ENCODE measurements at regions not wholly inside any gene's neighbourhood (a gene's known extent, or its start where the extent isn't known, plus 50 kb on each side); places are given as distances from the start of the nearest gene placed in this dataset.
"Not testable (repeated sequence)": the region's sequence is repeated elsewhere in the genome, so short reads cannot be mapped to it uniquely, and the experiment has no call there.

DNA sequence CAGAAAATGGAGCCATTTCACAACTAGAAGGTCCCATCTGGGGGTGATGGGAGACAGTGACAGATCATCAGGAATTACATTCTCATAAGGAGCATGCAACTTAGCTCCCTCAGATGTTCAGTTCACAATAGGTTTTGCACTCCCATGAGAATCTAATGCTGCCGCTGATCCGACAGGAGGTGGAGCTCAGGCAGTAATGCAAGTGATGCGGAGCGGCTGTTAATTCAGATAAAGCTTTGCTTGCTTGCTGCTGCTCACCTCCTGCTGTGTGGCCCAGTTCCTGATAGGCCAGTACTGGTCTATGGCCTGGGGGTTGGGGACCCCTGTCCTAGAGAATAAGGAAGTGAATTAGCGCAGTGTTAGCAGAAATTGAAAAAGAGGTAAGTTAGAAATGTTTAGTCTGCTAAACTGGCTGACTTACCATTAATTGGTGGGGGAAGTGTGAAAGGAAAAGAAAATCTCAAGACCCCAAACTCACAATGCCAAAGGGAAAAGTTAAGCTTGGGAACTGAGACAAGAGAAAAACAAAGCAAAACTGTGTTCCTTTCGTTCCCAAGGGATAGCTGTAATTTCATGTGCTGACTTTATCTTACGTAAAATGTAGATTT is 76.4 kb downstream of the LYZL2 start:
- H3K79me2 ChIP-seq (ENCODE audit: insufficient read depth, low read length), result no peaks in the 10 kb centered on the region
- peaks cover 0 to 2% (median 0%) of the 10 kb centered on the region in 7 donors for H3K9me3 Mint-ChIP-seq
- WGBS (ENCODE audit: insufficient coverage), result 35% methylated on average over 4 of the region's 7 CpGs
- H3K4me1 ChIP-seq (ENCODE audit: control insufficient read depth in 1 of 2, insufficient read depth in 2 of 2, low read length in 2 of 2), result peaks cover 74 to 90% of the 10 kb centered on the region in 2 donors
- H3K36me3 Mint-ChIP-seq, result no peaks in the 10 kb centered on the region
- H3K4me3 ChIP-seq (replicated peaks in 1 of 3; ENCODE audit: low read depth in 2 of 3, low read length in 3 of 3), result no peak overlapping the region
- H3K9ac ChIP-seq (ENCODE audit: insufficient read depth, low read length, poor library complexity, severe bottlenecking), result no peak overlapping the region
- no peak overlapping the region for H3K4me2 ChIP-seq (replicated peaks; ENCODE audit: extremely low read depth, low read length, poor library complexity, severe bottlenecking)
- DNase-seq, result peak in 1 of 3 donors; percentile 26
- H4K20me1 ChIP-seq (ENCODE audit: insufficient read depth, low read length), result no peaks in the 10 kb centered on the region
- no peak overlapping the region for H2AFZ ChIP-seq (ENCODE audit: insufficient read depth, low read depth, low read length, poor library complexity, severe bottlenecking)
- no peak overlapping the region for H3K4me3 Mint-ChIP-seq
- peak overlapping the region; percentile 11 to 93 (median 77) for H3K27ac Mint-ChIP-seq
- peaks cover 0 to 7% (median 1%) of the 10 kb centered on the region in 3 donors for H3K27me3 Mint-ChIP-seq (ENCODE audit: low read depth in 3 of 3)
- intact Hi-C loops (cut with micrococcal nuclease), result no loop called here
- H3K4me1 Mint-ChIP-seq, result peaks cover 77% of the 10 kb centered on the region
- H3K36me3 ChIP-seq (replicated peaks in 1 of 2; ENCODE audit: control insufficient read depth in 1 of 2, insufficient read depth in 2 of 2, low read length in 2 of 2), result no peaks in the 10 kb centered on the region
- H3K9me3 ChIP-seq (replicated peaks in 1 of 2; ENCODE audit: control insufficient read depth in 1 of 2, insufficient read depth in 1 of 2, low read length in 2 of 2), result no peaks in the 10 kb centered on the region
- TF ChIP-seq, protein P1, sequence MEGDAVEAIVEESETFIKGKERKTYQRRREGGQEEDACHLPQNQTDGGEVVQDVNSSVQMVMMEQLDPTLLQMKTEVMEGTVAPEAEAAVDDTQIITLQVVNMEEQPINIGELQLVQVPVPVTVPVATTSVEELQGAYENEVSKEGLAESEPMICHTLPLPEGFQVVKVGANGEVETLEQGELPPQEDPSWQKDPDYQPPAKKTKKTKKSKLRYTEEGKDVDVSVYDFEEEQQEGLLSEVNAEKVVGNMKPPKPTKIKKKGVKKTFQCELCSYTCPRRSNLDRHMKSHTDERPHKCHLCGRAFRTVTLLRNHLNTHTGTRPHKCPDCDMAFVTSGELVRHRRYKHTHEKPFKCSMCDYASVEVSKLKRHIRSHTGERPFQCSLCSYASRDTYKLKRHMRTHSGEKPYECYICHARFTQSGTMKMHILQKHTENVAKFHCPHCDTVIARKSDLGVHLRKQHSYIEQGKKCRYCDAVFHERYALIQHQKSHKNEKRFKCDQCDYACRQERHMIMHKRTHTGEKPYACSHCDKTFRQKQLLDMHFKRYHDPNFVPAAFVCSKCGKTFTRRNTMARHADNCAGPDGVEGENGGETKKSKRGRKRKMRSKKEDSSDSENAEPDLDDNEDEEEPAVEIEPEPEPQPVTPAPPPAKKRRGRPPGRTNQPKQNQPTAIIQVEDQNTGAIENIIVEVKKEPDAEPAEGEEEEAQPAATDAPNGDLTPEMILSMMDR (IDR thresholded peaks at IDR 0.05), result no peak
- no peaks in the 10 kb centered on the region for H3K27me3 ChIP-seq (ENCODE audit: control insufficient read depth in 2 of 2, insufficient read depth in 2 of 2, low read length in 2 of 2)
- H3K27ac ChIP-seq (ENCODE audit: low read depth in 1 of 2, low read length in 2 of 2), result peak overlapping the region; percentile 34 to 75

DNA sequence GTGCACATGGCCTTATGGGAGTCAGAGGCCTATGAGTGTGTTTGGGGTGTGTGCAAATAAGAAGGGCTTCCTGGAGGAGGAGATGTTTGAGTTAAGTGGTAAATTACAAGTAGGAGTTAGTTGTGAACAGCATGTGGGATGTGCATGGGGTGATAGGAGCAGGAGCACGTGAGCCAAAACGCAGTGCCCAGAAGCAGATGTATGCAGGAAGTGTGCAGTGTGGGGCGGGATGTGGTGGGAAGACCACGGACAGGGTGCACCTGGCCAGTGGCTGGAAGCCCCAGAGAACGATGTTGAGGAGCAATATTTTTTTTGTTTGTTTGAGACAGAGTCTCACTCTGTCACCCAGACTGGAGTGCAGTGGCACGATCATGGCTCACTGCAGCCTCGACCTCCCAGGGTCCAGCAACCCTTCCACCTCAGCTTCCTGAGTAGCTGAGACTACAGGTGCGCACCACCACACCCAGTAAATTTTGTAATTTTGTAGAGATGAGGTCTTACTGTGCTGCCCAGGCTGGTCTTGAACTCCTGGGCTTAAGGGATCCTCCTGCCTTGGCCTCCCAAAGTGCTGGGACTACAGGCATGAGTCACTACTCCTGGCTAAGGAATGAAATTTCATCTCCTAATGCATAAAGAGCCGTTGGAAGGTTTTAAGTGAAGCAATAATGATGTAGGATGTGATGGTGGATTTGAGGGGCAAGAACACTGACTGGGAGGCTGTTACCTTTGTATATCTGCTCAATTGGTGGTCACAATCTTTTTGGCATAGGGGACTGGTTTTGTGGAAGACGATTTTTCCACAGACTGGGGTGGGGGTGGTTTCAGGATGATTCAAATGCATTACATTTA is 78.4 kb downstream of the LYZL2 start:
- H2AFZ ChIP-seq (ENCODE audit: insufficient read depth, low read depth, low read length, poor library complexity, severe bottlenecking), result peak overlapping the region; percentile 21
- H3K79me2 ChIP-seq (ENCODE audit: insufficient read depth, low read length), result no peaks in the 10 kb centered on the region
- H3K4me3 Mint-ChIP-seq, result peak overlapping the region in 1 of 2 donors; percentile 11
- peaks cover 73% of the 10 kb centered on the region for H3K4me1 Mint-ChIP-seq
- DNase-seq, result no peak
- H4K20me1 ChIP-seq (ENCODE audit: insufficient read depth, low read length), result no peaks in the 10 kb centered on the region
- no peaks in the 10 kb centered on the region for H3K36me3 ChIP-seq (replicated peaks in 1 of 2; ENCODE audit: control insufficient read depth in 1 of 2, insufficient read depth in 2 of 2, low read length in 2 of 2)
- peak overlapping the region in 2 of 7 donors; percentile 59 to 89 for H3K27ac Mint-ChIP-seq
- 0% methylated on average over 5 of the region's 10 CpGs for WGBS (ENCODE audit: insufficient coverage)
- TF ChIP-seq, protein P1 (IDR thresholded peaks at IDR 0.05), result no peak
- intact Hi-C loops (cut with micrococcal nuclease), result no loop called here
- H3K9ac ChIP-seq (ENCODE audit: insufficient read depth, low read length, poor library complexity, severe bottlenecking), result no peak overlapping the region
- H3K9me3 ChIP-seq (replicated peaks in 1 of 2; ENCODE audit: control insufficient read depth in 1 of 2, insufficient read depth in 1 of 2, low read length in 2 of 2), result no peaks in the 10 kb centered on the region
- no peaks in the 10 kb centered on the region for H3K36me3 Mint-ChIP-seq
- no peak overlapping the region for H3K27ac ChIP-seq (ENCODE audit: low read depth in 1 of 2, low read length in 2 of 2)
- H3K9me3 Mint-ChIP-seq, result peaks cover 0 to 2% (median 0%) of the 10 kb centered on the region in 7 donors
- peaks cover 72 to 88% of the 10 kb centered on the region in 2 donors for H3K4me1 ChIP-seq (ENCODE audit: control insufficient read depth in 1 of 2, insufficient read depth in 2 of 2, low read length in 2 of 2)
- no peak overlapping the region for H3K4me3 ChIP-seq (replicated peaks in 1 of 3; ENCODE audit: low read depth in 2 of 3, low read length in 3 of 3)
- peaks cover 0 to 7% (median 1%) of the 10 kb centered on the region in 3 donors for H3K27me3 Mint-ChIP-seq (ENCODE audit: low read depth in 3 of 3)
- H3K27me3 ChIP-seq (ENCODE audit: control insufficient read depth in 2 of 2, insufficient read depth in 2 of 2, low read length in 2 of 2), result no peaks in the 10 kb centered on the region
- H3K4me2 ChIP-seq (replicated peaks; ENCODE audit: extremely low read depth, low read length, poor library complexity, severe bottlenecking), result no peak overlapping the region

DNA sequence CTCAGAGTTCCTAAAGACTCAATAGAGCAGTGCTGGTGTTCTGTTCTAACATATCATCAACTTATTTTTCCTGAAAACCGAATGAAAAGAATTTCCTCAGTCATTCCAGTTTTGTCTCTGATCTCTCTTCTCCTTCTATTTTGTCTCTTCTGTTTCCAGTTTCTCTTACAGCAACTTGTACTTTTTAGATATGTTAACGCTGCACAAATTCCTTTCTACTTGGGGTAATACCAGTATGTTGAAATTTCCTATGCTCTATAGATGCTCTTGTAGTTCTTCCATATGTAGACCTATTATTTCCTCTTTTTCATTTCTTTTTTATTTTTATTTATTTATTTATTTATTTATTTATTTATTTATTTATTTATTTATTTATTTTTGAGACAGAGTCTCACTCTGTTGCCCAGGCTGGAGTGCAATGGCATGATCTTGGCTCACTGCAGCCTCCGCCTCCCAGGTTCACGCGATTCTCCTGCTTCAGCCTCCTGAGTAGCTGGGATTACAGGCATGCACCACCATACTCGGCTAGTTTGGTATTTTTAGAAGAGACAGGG is 80.3 kb downstream of the LYZL2 start:
- 73% methylated on average over 4 of the region's 6 CpGs for WGBS (ENCODE audit: insufficient coverage)
- H3K79me2 ChIP-seq (ENCODE audit: insufficient read depth, low read length); H3K36me3 ChIP-seq (replicated peaks in 1 of 2; ENCODE audit: control insufficient read depth in 1 of 2, insufficient read depth in 2 of 2, low read length in 2 of 2); H3K9me3 ChIP-seq (replicated peaks in 1 of 2; ENCODE audit: control insufficient read depth in 1 of 2, insufficient read depth in 1 of 2, low read length in 2 of 2); H3K9ac ChIP-seq (ENCODE audit: insufficient read depth, low read length, poor library complexity, severe bottlenecking); H4K20me1 ChIP-seq (ENCODE audit: insufficient read depth, low read length); H3K27me3 ChIP-seq (ENCODE audit: control insufficient read depth in 2 of 2, insufficient read depth in 2 of 2, low read length in 2 of 2); H3K9me3 Mint-ChIP-seq; H3K27me3 Mint-ChIP-seq (ENCODE audit: low read depth in 3 of 3); H3K36me3 Mint-ChIP-seq; intact Hi-C loops (cut with micrococcal nuclease); H2AFZ ChIP-seq (ENCODE audit: insufficient read depth, low read depth, low read length, poor library complexity, severe bottlenecking): not testable (repeated sequence)
- Histone ChIP-seq H3K4me1 (ENCODE audit: control insufficient read depth in 1 of 2, insufficient read depth in 2 of 2, low read length in 2 of 2) (peaks cover 61 to 83% of the 10 kb centered on the region in 2 donors), H3K4me3 (replicated peaks in 1 of 3; ENCODE audit: low read depth in 2 of 3, low read length in 3 of 3) (peak overlapping the region in 1 of 3 experiments; percentile 49), H3K27ac (ENCODE audit: low read depth in 1 of 2, low read length in 2 of 2) (peak overlapping the region; percentile 85 to 90), H3K4me2 (replicated peaks; ENCODE audit: extremely low read depth, low read length, poor library complexity, severe bottlenecking) (peak overlapping the region; percentile 37)
- Mint-ChIP-seq H3K27ac (peak overlapping the region; percentile 79 to 97 (median 91)), H3K4me1 (peaks cover 64% of the 10 kb centered on the region), H3K4me3 (peak overlapping the region in 1 of 2 donors; percentile 65)
- peak; percentile 48 to 88 (median 75) for DNase-seq
